H1 (cell line): ENCODE measurements at regions not wholly inside any gene's neighbourhood (a gene's known extent, or its start where the extent isn't known, plus 50 kb on each side); places are given as distances from the start of the nearest gene placed in this dataset.

Experiments
- BCL11A ChIP-seq, 2 experiments: IDR thresholded peaks; one replicate each; pipeline ENCODE4 v1.6.1; 2011; ENCODE audit warnings: low read depth in 2 of 2, low read length in 2 of 2, mild to moderate bottlenecking in 2 of 2
- BRCA1 ChIP-seq: IDR thresholded peaks from 2 replicates; pipeline ENCODE4 v1.6.1; 2012; ENCODE audit warnings: low read depth, low read length, improper control_type of control experiment
- CBX5 ChIP-seq: fragments of 300-800, 300-1000 bp; sonication (generic); IDR thresholded peaks from 2 replicates; pipeline ENCODE4 v1.7.1; 2016; ENCODE audit warnings: antibody characterized with exemption, low read length, low read depth
- CBX8 ChIP-seq: fragments of 300-800, 300-1000 bp; sonication (generic); IDR thresholded peaks from 2 replicates; pipeline ENCODE4 v1.7.1; 2016; ENCODE audit warnings: low read depth, low read length, borderline replicate concordance
- CHD7 ChIP-seq: fragments of 300-600 bp; sonication (generic); IDR thresholded peaks from 2 replicates; pipeline ENCODE4 v1.7.1; 2012; ENCODE audit warnings: low read length, moderate library complexity, mild to moderate bottlenecking, inconsistent platforms; ENCODE audit not compliant: insufficient replicate concordance
- EP300 ChIP-seq, 2 experiments: IDR thresholded peaks; 1 replicate in 1 of 2; 2 replicates in 1 of 2; pipeline ENCODE4 v1.6.1; 2011 to 2012; ENCODE audit warnings: low read depth in 2 of 2, low read length in 2 of 2, mild to moderate bottlenecking in 2 of 2, borderline replicate concordance in 1 of 2, inconsistent platforms in 1 of 2, moderate library complexity in 1 of 2
- KDM1A ChIP-seq: fragments of 200-600, 300-600 bp; sonication (generic); IDR thresholded peaks from 2 replicates; pipeline ENCODE4 v1.7.1; 2016; ENCODE audit warnings: mild to moderate bottlenecking, low read length, borderline replicate concordance
- MAFK ChIP-seq: IDR thresholded peaks from 2 replicates; pipeline ENCODE4 v1.6.1; 2012; ENCODE audit warnings: low read depth, mild to moderate bottlenecking, improper control_type of control experiment, low read length
- POU5F1 ChIP-seq: IDR thresholded peaks from 2 replicates; pipeline ENCODE4 v1.6.1; 2011; ENCODE audit warnings: low read depth, mild to moderate bottlenecking, low read length, moderate library complexity
- RAD21 ChIP-seq, 2 experiments: IDR thresholded peaks in 1 of 2; conservative IDR thresholded peaks in 1 of 2; 2 replicates each; pipeline ENCODE4 v1.6.1; 2011; ENCODE audit warnings: low read depth in 2 of 2, low read length in 2 of 2, improper control_type of control experiment in 1 of 2, inconsistent platforms in 1 of 2, mild to moderate bottlenecking in 1 of 2, moderate library complexity in 1 of 2
- RNF2 ChIP-seq: fragments of 200-900, 300-1000 bp; sonication (generic); IDR thresholded peaks from 2 replicates; pipeline ENCODE4 v1.7.1; 2016; ENCODE audit warnings: borderline replicate concordance, low read depth, mild to moderate bottlenecking, antibody characterized with exemption, low read length; ENCODE audit not compliant: poor library complexity, severe bottlenecking; ENCODE audit errors: missing control alignments
- YY1 ChIP-seq: IDR thresholded peaks from 2 replicates; pipeline ENCODE4 v1.6.1; 2011; ENCODE audit warnings: low read depth, mild to moderate bottlenecking, low read length

- TF ChIP-seq CHD7 (no peak), MAFK (no peak), RAD21 (IDR thresholded peaks at IDR 0.05 in 1 of 2, conservative IDR thresholded peaks at IDR 0.05 in 1 of 2; ENCODE audit: low read depth in 2 of 2, low read length in 2 of 2) (no peak), RNF2 (no peak), EP300 (IDR thresholded peaks at IDR 0.05; ENCODE audit: borderline replicate concordance in 1 of 2, low read depth in 2 of 2, low read length in 2 of 2) (no peak), POU5F1 (no peak), KDM1A (no peak), BCL11A (IDR thresholded peaks at IDR 0.05; ENCODE audit: low read depth in 2 of 2, low read length in 2 of 2) (no peak), BRCA1 (no peak), CBX8 (no peak), CBX5 (no peak), YY1 (no peak)
Measured at GRCh38 chr6:23195487-23195886, 626.1 kb downstream of the HDGFL1 start (continued).
